ENCODE measurements at regions not wholly inside any gene's neighbourhood (a gene's known extent, or its start where the extent isn't known, plus 50 kb on each side); places are given as distances from the start of the nearest gene placed in this dataset.

GRCh38 chr12:90060031-90060430, 351.4 kb upstream of the ATP2B1 start:
- H3K27ac Mint-ChIP-seq: no peak overlapping the region
- H3K27me3 Mint-ChIP-seq: no peaks in the 10 kb centered on the region
- ATAC-seq (ENCODE audit: low read depth): no peak
- H3K4me1 Mint-ChIP-seq: peaks cover 2% of the 10 kb centered on the region
- no peak for DNase-seq
- intact Hi-C loops (cut with micrococcal nuclease): no loop called here
- no peaks in the 10 kb centered on the region for H3K36me3 Mint-ChIP-seq (ENCODE audit: low read depth)
- TF ChIP-seq CTCF (IDR thresholded peaks at IDR 0.05): no peak
- CTCF ChIA-PET: no interaction called here
- POLR2A ChIA-PET: no interaction called here
- no peak overlapping the region for H3K4me3 Mint-ChIP-seq
- no peaks in the 10 kb centered on the region for H3K9me3 Mint-ChIP-seq

GRCh38 chr12:90058704-90059103, 350.1 kb upstream of the ATP2B1 start:
- no peak for ATAC-seq (ENCODE audit: low read depth)
- no peak overlapping the region for H3K27ac Mint-ChIP-seq
- no peak for TF ChIP-seq CTCF (IDR thresholded peaks at IDR 0.05)
- H3K9me3 Mint-ChIP-seq: no peaks in the 10 kb centered on the region
- no peak overlapping the region for H3K4me3 Mint-ChIP-seq
- no peak for DNase-seq
- no peaks in the 10 kb centered on the region for H3K27me3 Mint-ChIP-seq
- intact Hi-C loops (cut with micrococcal nuclease): no loop called here
- H3K36me3 Mint-ChIP-seq (ENCODE audit: low read depth): no peaks in the 10 kb centered on the region
- ChIA-PET POLR2A (no interaction called here), CTCF (no interaction called here)
- H3K4me1 Mint-ChIP-seq: no peaks in the 10 kb centered on the region

GRCh38 chr12:90055071-90055470, 346.4 kb upstream of the ATP2B1 start:
- Mint-ChIP-seq H3K4me1 (no peaks in the 10 kb centered on the region), H3K27ac (no peak overlapping the region), H3K27me3 (no peaks in the 10 kb centered on the region), H3K4me3 (no peak overlapping the region), H3K36me3 (ENCODE audit: low read depth) (no peaks in the 10 kb centered on the region), H3K9me3 (no peaks in the 10 kb centered on the region)
- ATAC-seq (ENCODE audit: low read depth): no peak
- intact Hi-C loops (cut with micrococcal nuclease): no loop called here
- no peak for DNase-seq
- CTCF ChIA-PET: no interaction called here
- no peak for TF ChIP-seq CTCF (IDR thresholded peaks at IDR 0.05)
- POLR2A ChIA-PET: no interaction called here

- no peaks in the 10 kb centered on the region for H3K36me3 Mint-ChIP-seq (ENCODE audit: low read depth)
- no peaks in the 10 kb centered on the region for H3K4me1 Mint-ChIP-seq
- CTCF ChIA-PET: interaction anchor here (1.2 kb wide), 1 partner anchor 505 kb away, joined by 3 read pairs; no protein-coding TSS in a partner anchor
- TF ChIP-seq CTCF (IDR thresholded peaks at IDR 0.05): no peak
- no peak overlapping the region for H3K27ac Mint-ChIP-seq
- no peak overlapping the region for H3K4me3 Mint-ChIP-seq
- DNase-seq: no peak
- no peaks in the 10 kb centered on the region for H3K27me3 Mint-ChIP-seq
- no peak for ATAC-seq (ENCODE audit: low read depth)
- intact Hi-C loops (cut with micrococcal nuclease): no loop called here
- POLR2A ChIA-PET: no interaction called here
- peaks cover 1% of the 10 kb centered on the region for H3K9me3 Mint-ChIP-seq
Measured at GRCh38 chr12:90048918-90049317, 340.3 kb upstream of the ATP2B1 start.

GRCh38 chr12:90045559-90045958, 336.9 kb upstream of the ATP2B1 start:
- Mint-ChIP-seq H3K36me3 (ENCODE audit: low read depth) (no peaks in the 10 kb centered on the region), H3K27ac (no peak overlapping the region), H3K4me1 (no peaks in the 10 kb centered on the region), H3K4me3 (no peak overlapping the region), H3K9me3 (peaks cover 1% of the 10 kb centered on the region), H3K27me3 (no peaks in the 10 kb centered on the region)
- intact Hi-C loops (cut with micrococcal nuclease): no loop called here
- CTCF ChIA-PET: no interaction called here
- POLR2A ChIA-PET: no interaction called here
- no peak for TF ChIP-seq CTCF (IDR thresholded peaks at IDR 0.05)
- ATAC-seq (ENCODE audit: low read depth) (no peak), DNase-seq (no peak)

Data from activated B cell treated with CpG ODN at 0.5 μM for 24 hours (primary cell).